ENCODE measurements at regions not wholly inside any gene's neighbourhood (a gene's known extent, or its start where the extent isn't known, plus 50 kb on each side); places are given as distances from the start of the nearest gene placed in this dataset.
A peak's percentile ranks its signal among the peaks of the same experiment; 100 is the strongest.

DNA sequence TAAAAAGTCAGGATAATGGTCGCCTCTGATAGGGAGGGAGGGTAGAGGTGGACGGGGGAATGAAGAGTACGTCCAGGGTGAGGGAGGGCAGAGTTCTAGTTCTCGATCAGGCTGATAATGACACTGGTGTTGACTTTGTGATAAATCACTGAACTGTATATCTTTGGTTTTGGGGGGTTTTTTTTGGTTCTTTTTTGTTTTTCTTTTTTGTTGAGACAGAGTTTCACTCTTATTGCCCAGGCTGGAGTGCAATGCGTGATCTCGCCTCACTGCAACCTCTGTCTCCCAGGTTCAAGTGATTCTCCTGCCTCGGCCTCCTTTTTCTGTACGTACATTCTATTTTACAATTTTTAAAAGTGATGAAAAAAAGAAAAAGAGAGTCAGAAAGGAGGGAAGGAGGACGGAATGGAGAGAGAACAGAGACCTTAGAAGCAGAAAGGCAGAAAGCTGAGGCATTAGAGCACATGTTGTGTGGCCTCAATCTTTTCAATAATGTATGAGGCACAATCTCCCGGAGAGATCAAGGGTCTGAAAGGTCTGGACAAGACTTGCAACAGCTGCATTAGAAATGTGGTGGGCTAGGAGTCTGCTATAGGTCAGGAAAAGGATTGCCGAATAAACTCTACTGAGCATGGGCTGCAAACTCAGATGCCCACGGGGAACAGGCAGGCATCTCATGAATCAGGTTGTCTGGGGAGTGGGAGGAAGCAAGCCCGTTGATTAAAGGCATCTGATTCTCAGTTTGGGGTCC lies 174.8 kb downstream of the TOMM20 start (continued):
- TF ChIP-seq, protein P1, sequence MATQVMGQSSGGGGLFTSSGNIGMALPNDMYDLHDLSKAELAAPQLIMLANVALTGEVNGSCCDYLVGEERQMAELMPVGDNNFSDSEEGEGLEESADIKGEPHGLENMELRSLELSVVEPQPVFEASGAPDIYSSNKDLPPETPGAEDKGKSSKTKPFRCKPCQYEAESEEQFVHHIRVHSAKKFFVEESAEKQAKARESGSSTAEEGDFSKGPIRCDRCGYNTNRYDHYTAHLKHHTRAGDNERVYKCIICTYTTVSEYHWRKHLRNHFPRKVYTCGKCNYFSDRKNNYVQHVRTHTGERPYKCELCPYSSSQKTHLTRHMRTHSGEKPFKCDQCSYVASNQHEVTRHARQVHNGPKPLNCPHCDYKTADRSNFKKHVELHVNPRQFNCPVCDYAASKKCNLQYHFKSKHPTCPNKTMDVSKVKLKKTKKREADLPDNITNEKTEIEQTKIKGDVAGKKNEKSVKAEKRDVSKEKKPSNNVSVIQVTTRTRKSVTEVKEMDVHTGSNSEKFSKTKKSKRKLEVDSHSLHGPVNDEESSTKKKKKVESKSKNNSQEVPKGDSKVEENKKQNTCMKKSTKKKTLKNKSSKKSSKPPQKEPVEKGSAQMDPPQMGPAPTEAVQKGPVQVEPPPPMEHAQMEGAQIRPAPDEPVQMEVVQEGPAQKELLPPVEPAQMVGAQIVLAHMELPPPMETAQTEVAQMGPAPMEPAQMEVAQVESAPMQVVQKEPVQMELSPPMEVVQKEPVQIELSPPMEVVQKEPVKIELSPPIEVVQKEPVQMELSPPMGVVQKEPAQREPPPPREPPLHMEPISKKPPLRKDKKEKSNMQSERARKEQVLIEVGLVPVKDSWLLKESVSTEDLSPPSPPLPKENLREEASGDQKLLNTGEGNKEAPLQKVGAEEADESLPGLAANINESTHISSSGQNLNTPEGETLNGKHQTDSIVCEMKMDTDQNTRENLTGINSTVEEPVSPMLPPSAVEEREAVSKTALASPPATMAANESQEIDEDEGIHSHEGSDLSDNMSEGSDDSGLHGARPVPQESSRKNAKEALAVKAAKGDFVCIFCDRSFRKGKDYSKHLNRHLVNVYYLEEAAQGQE (IDR thresholded peaks at IDR 0.05; ENCODE audit: borderline replicate concordance in 1 of 2, low read depth in 1 of 2, low read length in 2 of 2), result no peak
- TF ChIP-seq PAX8 (CRISPR knock-in tag; IDR thresholded peaks at IDR 0.05; ENCODE audit: borderline replicate concordance), result no peak
- no peak for TF ChIP-seq ZFP36L1 (CRISPR knock-in tag; IDR thresholded peaks at IDR 0.05)
- TF ChIP-seq ZNF441 (CRISPR knock-in tag; IDR thresholded peaks at IDR 0.05; ENCODE audit: borderline replicate concordance), result no peak
- TF ChIP-seq, protein P2, sequence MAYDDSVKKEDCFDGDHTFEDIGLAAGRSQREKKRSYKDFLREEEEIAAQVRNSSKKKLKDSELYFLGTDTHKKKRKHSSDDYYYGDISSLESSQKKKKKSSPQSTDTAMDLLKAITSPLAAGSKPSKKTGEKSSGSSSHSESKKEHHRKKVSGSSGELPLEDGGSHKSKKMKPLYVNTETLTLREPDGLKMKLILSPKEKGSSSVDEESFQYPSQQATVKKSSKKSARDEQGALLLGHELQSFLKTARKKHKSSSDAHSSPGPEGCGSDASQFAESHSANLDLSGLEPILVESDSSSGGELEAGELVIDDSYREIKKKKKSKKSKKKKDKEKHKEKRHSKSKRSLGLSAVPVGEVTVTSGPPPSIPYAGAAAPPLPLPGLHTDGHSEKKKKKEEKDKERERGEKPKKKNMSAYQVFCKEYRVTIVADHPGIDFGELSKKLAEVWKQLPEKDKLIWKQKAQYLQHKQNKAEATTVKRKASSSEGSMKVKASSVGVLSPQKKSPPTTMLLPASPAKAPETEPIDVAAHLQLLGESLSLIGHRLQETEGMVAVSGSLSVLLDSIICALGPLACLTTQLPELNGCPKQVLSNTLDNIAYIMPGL (CRISPR knock-in tag; IDR thresholded peaks at IDR 0.05; ENCODE audit: borderline replicate concordance in 1 of 2, low read depth in 1 of 2), result no peak
- no peak for TF ChIP-seq ARID2 (CRISPR knock-in tag; IDR thresholded peaks at IDR 0.05; ENCODE audit: borderline replicate concordance)
- TF ChIP-seq PCBP2 (optimal IDR thresholded peaks at IDR 0.05; ENCODE audit: low read depth, low read length, poor library complexity, severe bottlenecking), result no peak
- TF ChIP-seq MZF1 (CRISPR knock-in tag; IDR thresholded peaks at IDR 0.05; ENCODE audit: borderline replicate concordance), result no peak
- TF ChIP-seq, protein P3, sequence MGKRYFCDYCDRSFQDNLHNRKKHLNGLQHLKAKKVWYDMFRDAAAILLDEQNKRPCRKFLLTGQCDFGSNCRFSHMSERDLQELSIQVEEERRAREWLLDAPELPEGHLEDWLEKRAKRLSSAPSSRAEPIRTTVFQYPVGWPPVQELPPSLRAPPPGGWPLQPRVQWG (CRISPR knock-in tag; IDR thresholded peaks at IDR 0.05; ENCODE audit: borderline replicate concordance, low read depth), result no peak
- TF ChIP-seq POLR2AphosphoS5 (IDR thresholded peaks at IDR 0.05; ENCODE audit: low read depth, low read length), result no peak
- TF ChIP-seq, protein P4, sequence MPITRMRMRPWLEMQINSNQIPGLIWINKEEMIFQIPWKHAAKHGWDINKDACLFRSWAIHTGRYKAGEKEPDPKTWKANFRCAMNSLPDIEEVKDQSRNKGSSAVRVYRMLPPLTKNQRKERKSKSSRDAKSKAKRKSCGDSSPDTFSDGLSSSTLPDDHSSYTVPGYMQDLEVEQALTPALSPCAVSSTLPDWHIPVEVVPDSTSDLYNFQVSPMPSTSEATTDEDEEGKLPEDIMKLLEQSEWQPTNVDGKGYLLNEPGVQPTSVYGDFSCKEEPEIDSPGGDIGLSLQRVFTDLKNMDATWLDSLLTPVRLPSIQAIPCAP (CRISPR knock-in tag; IDR thresholded peaks at IDR 0.05; ENCODE audit: low read depth), result no peak
- no peak for TF ChIP-seq SALL1 (CRISPR knock-in tag; IDR thresholded peaks at IDR 0.05)
- TF ChIP-seq ZNF383 (CRISPR knock-in tag; IDR thresholded peaks at IDR 0.05; ENCODE audit: borderline replicate concordance), result no peak
- no peak for TF ChIP-seq ZBTB7A (CRISPR knock-in tag; IDR thresholded peaks at IDR 0.05)
- TF ChIP-seq XBP1 (CRISPR knock-in tag; IDR thresholded peaks at IDR 0.05), result no peak
- TF ChIP-seq SMYD3 (CRISPR knock-in tag; IDR thresholded peaks at IDR 0.05), result no peak
- 0 out of 2 replicates have a peak, but pooled peaks have one; percentile 59 for TF ChIP-seq BCL6 (CRISPR knock-in tag; IDR thresholded peaks at IDR 0.05)
- no peak for TF ChIP-seq ZNF234 (CRISPR knock-in tag; conservative IDR thresholded peaks at IDR 0.05)
- 0 out of 2 replicates have a peak, but pooled peaks have one; percentile 26 for TF ChIP-seq CREM (IDR thresholded peaks at IDR 0.05)
- no peak for TF ChIP-seq CREM (CRISPR knock-in tag; IDR thresholded peaks at IDR 0.05)
- TF ChIP-seq EEA1 (CRISPR knock-in tag; IDR thresholded peaks at IDR 0.05; ENCODE audit: borderline replicate concordance), result no peak
